Endodermal cell (in vitro differentiated cells): ENCODE measurements at regions not wholly inside any gene's neighbourhood (a gene's known extent, or its start where the extent isn't known, plus 50 kb on each side); places are given as distances from the start of the nearest gene placed in this dataset.

ENCODE experiments used
- DNase-seq: peaks from one replicate; pipeline ENCODE4 v3.0.0-alpha.2; 2017
- H3K27ac ChIP-seq: 2 replicates; pipeline ENCODE4 v1.5.1; 2013; ENCODE audit warnings: mild to moderate bottlenecking, low read depth, low read length, moderate library complexity
- H3K27me3 ChIP-seq: 2 replicates; pipeline ENCODE4 v1.6.1; 2013; ENCODE audit warnings: mild to moderate bottlenecking, low read length, moderate library complexity; ENCODE audit not compliant: insufficient read depth, control insufficient read depth, poor library complexity, severe bottlenecking
- H3K36me3 ChIP-seq: 2 replicates; pipeline ENCODE4 v1.7.0; 2013; ENCODE audit warnings: mild to moderate bottlenecking, low read length, moderate library complexity; ENCODE audit not compliant: control insufficient read depth, insufficient read depth
- H3K4me1 ChIP-seq: one replicate; pipeline ENCODE4 v1.7.0; 2013; ENCODE audit warnings: low read length; ENCODE audit not compliant: control insufficient read depth, insufficient read depth
- H3K4me3 ChIP-seq: 2 replicates; pipeline ENCODE4 v1.5.1; 2013; ENCODE audit warnings: mild to moderate bottlenecking, low read length, moderate library complexity
- H3K9ac ChIP-seq: 2 replicates; pipeline ENCODE4 v1.6.1; 2013; ENCODE audit warnings: mild to moderate bottlenecking, low read length, moderate library complexity; ENCODE audit not compliant: poor library complexity, severe bottlenecking; ENCODE audit errors: extremely low read depth
- H3K9me3 ChIP-seq: 2 replicates; pipeline ENCODE4 v1.6.1; 2013; ENCODE audit warnings: mild to moderate bottlenecking, low read length, moderate library complexity; ENCODE audit not compliant: control insufficient read depth
- H3K27ac Mint-ChIP-seq: 2 replicates; pipeline ENCODE4 v1.8.0; 2020; ENCODE audit warnings: mixed read lengths
- H3K27me3 Mint-ChIP-seq: 2 replicates; pipeline ENCODE4 v1.8.0; 2021; ENCODE audit warnings: mild to moderate bottlenecking, mixed read lengths; ENCODE audit not compliant: insufficient read depth
- H3K36me3 Mint-ChIP-seq: 2 replicates; pipeline ENCODE4 v1.8.0; 2020; ENCODE audit warnings: low read depth, mixed read lengths
- H3K4me1 Mint-ChIP-seq: 2 replicates; pipeline ENCODE4 v1.8.0; 2020; ENCODE audit warnings: mixed read lengths
- H3K4me3 Mint-ChIP-seq: 2 replicates; pipeline ENCODE4 v1.8.0; 2020; ENCODE audit warnings: mild to moderate bottlenecking, moderate library complexity, mixed read lengths
- H3K9me3 Mint-ChIP-seq: 2 replicates; pipeline ENCODE4 v1.8.0; 2020; ENCODE audit warnings: mild to moderate bottlenecking, mixed read lengths
- CTCF ChIP-seq: fragments of 200-600 bp; sonication (generic); conservative IDR thresholded peaks from 2 replicates; pipeline ENCODE4 v1.5.0; 2021; ENCODE audit warnings: antibody characterized with exemption, mild to moderate bottlenecking
- WGBS, 2 experiments: methylation state at CpG; one replicate each; pipeline versions ENCODE4 v1.1.5 to v1.1.7; 2013; ENCODE audit warnings: missing lambda C conversion rate in 2 of 2, mixed read lengths in 1 of 2; ENCODE audit not compliant: insufficient coverage in 1 of 2, insufficient read length in 1 of 2; 5-methylcytosine and 5-hydroxymethylcytosine counted together

- Histone ChIP-seq H3K27ac (no peak overlapping the region), H3K4me3 (no peak overlapping the region), H3K9ac (no peak overlapping the region), H3K9me3 (peaks cover 15% of the 10 kb centered on the region), H3K36me3 (no peaks in the 10 kb centered on the region), H3K4me1 (no peaks in the 10 kb centered on the region), H3K27me3 (no peaks in the 10 kb centered on the region)
- TF ChIP-seq CTCF, result no peak
- peaks cover 7% of the 10 kb centered on the region for H3K36me3 Mint-ChIP-seq
- H3K4me1 Mint-ChIP-seq, result peaks cover 28% of the 10 kb centered on the region
- peak overlapping the region; percentile 16 for H3K27ac Mint-ChIP-seq
- H3K27me3 Mint-ChIP-seq, result no peaks in the 10 kb centered on the region
- 88 to 100% methylated on average over 2 of the region's 2 CpGs for WGBS, 2 experiments
- H3K4me3 Mint-ChIP-seq, result no peak overlapping the region
- DNase-seq, result no peak
- H3K9me3 Mint-ChIP-seq, result peaks cover 6% of the 10 kb centered on the region
Observed at GRCh38 chr11:92406472-92406871, 181.9 kb downstream of the FAT3 start.

- Histone ChIP-seq H3K27me3 (no peaks in the 10 kb centered on the region), H3K9ac (no peak overlapping the region), H3K4me3 (no peak overlapping the region), H3K27ac (no peak overlapping the region), H3K36me3 (no peaks in the 10 kb centered on the region), H3K9me3 (peaks cover 1% of the 10 kb centered on the region), H3K4me1 (no peaks in the 10 kb centered on the region)
- H3K27ac Mint-ChIP-seq, result no peak overlapping the region
- H3K36me3 Mint-ChIP-seq, result peaks cover 1% of the 10 kb centered on the region
- no peak for TF ChIP-seq CTCF
- peaks cover 29% of the 10 kb centered on the region for H3K4me1 Mint-ChIP-seq
- no peak overlapping the region for H3K4me3 Mint-ChIP-seq
- no peaks in the 10 kb centered on the region for H3K9me3 Mint-ChIP-seq
- DNase-seq, result no peak
- no peaks in the 10 kb centered on the region for H3K27me3 Mint-ChIP-seq
- 76 to 90% methylated on average over 3 of the region's 3 CpGs for WGBS, 2 experiments
Observed at GRCh38 chr11:92409355-92409754, 184.7 kb downstream of the FAT3 start.

- H3K36me3 ChIP-seq, result no peaks in the 10 kb centered on the region
- TF ChIP-seq CTCF, result no peak
- WGBS, 2 experiments, result 94 to 100% methylated on average over 3 of the region's 3 CpGs
Observed at GRCh38 chr11:92409956-92410355, 185.3 kb downstream of the FAT3 start.

More at GRCh38 chr11:92409956-92410355, 185.3 kb downstream of the FAT3 start:
- no peaks in the 10 kb centered on the region for H3K9me3 ChIP-seq
- H3K4me1 Mint-ChIP-seq, result peaks cover 29% of the 10 kb centered on the region
- H3K9ac ChIP-seq, result no peak overlapping the region
- no peak overlapping the region for H3K4me3 ChIP-seq
- peak overlapping the region; percentile 13 for H3K27ac Mint-ChIP-seq
- no peaks in the 10 kb centered on the region for H3K27me3 ChIP-seq
- DNase-seq, result no peak
- H3K9me3 Mint-ChIP-seq, result no peaks in the 10 kb centered on the region
- H3K4me3 Mint-ChIP-seq, result no peak overlapping the region
- H3K27ac ChIP-seq, result no peak overlapping the region
- no peaks in the 10 kb centered on the region for H3K27me3 Mint-ChIP-seq
- no peaks in the 10 kb centered on the region for H3K36me3 Mint-ChIP-seq
- no peaks in the 10 kb centered on the region for H3K4me1 ChIP-seq
